ENCODE measurements at regions not wholly inside any gene's neighbourhood (a gene's known extent, or its start where the extent isn't known, plus 50 kb on each side); places are given as distances from the start of the nearest gene placed in this dataset.

DNA sequence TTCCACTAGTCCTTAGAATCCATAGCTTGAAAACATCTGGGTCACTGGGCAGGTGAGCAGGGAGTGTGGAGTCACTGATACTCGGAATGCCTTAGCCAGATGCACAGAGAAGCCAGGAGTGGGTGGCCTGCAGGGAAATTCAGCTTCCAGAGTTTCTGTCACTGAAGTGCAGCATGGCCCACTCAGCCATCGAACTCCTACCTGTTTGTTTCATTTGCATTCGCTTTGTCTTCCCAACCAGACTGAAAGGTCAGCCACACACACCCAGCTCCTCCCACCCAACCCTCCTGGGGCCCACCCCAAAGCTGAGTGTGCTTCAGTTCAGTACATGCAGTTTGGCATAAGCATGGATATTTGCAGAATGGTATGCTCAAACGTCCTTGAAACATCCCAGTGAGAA is 124.5 kb upstream of the ATP10A start:
- TF ChIP-seq, protein P1, sequence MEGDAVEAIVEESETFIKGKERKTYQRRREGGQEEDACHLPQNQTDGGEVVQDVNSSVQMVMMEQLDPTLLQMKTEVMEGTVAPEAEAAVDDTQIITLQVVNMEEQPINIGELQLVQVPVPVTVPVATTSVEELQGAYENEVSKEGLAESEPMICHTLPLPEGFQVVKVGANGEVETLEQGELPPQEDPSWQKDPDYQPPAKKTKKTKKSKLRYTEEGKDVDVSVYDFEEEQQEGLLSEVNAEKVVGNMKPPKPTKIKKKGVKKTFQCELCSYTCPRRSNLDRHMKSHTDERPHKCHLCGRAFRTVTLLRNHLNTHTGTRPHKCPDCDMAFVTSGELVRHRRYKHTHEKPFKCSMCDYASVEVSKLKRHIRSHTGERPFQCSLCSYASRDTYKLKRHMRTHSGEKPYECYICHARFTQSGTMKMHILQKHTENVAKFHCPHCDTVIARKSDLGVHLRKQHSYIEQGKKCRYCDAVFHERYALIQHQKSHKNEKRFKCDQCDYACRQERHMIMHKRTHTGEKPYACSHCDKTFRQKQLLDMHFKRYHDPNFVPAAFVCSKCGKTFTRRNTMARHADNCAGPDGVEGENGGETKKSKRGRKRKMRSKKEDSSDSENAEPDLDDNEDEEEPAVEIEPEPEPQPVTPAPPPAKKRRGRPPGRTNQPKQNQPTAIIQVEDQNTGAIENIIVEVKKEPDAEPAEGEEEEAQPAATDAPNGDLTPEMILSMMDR (IDR thresholded peaks at IDR 0.05), result no peak
- no peak for TF ChIP-seq EZH2 (IDR thresholded peaks at IDR 0.05; ENCODE audit: borderline replicate concordance, insufficient read depth, low read depth, low read length, poor library complexity, severe bottlenecking)
